DMS 273 (cell line): ENCODE measurements at regions not wholly inside any gene's neighbourhood (a gene's known extent, or its start where the extent isn't known, plus 50 kb on each side); places are given as distances from the start of the nearest gene placed in this dataset.
"Not testable (repeated sequence)": the region's sequence is repeated elsewhere in the genome, so short reads cannot be mapped to it uniquely, and the experiment has no call there.

Experiments used
- DNase-seq: peaks from one replicate; lab custom pipeline; 2025; ENCODE audit not compliant: unreplicated experiment; lab: John Stamatoyannopoulos, UW

GRCh38 chr10:62935022-62935421 lies 118.9 kb upstream of the EGR2 start:
- DNase-seq, result no peak

DNA sequence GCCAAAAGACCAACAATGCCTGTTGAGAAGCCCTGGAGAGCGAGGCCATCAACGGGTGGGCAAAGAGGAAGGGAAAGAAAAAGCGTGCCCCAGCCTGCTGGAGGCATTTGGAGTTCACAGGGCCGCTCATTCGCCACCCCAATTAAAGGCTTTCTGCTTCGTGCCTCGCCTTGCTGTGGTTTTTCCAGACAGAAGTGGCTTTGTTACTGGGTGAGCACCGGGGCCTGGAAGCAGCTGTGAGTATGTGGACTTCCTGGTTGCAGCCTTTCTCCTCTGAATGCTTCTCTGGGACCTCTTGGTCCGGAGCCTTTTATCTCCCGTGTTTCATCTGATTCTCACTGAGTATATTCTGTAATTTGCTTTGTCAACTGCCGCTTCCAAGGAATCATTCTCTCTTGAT lies 118.1 kb upstream of the EGR2 start:
- no peak for DNase-seq

DNA sequence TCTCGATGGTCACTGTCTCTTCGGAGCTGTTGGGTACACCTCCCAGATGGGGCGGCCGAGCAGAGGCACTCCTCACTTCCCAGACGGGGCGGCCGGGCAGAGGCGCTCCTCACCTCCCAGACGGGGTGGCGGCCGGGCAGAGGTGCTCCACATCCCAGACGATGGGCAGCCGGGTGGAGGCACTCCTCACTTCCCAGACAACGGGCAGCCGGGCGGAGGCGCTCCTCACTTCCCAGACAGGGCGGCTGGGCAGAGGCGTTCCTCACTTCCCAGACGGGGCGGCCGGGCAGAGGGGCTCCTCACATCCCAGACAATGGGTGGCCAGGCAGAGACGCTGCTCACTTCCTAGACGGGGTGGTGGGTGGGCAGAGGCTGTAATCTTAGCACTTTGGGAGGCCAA lies 112.6 kb upstream of the EGR2 start:
- DNase-seq, result not testable (repeated sequence)

GRCh38 chr10:62926407-62926806 lies 110.2 kb upstream of the EGR2 start:
- DNase-seq, result no peak

DNA sequence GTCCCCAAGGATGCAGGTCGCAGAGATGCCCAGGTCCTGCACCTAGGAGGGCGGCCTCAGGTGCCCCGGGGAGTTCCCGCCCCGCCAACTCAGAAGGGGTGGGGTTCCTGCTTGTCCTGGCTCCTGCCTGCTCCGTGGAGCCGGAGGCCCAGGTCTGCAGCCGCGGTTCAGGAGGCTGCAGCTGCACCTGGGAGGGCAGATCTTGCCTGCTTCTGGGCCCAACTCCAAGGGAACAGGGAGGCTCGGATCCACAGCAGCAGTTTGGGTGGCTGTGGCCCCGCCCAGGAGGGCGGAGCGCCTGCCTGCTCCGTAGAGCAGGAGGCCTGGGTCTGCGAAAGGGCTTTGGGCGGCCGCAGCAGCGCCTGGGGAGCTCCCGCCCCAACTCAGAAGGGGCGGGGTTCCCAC lies 108.2 kb upstream of the EGR2 start:
- peak; percentile 83 for DNase-seq

GRCh38 chr10:62919776-62920175 lies 103.6 kb upstream of the EGR2 start:
- DNase-seq, result no peak

DNA sequence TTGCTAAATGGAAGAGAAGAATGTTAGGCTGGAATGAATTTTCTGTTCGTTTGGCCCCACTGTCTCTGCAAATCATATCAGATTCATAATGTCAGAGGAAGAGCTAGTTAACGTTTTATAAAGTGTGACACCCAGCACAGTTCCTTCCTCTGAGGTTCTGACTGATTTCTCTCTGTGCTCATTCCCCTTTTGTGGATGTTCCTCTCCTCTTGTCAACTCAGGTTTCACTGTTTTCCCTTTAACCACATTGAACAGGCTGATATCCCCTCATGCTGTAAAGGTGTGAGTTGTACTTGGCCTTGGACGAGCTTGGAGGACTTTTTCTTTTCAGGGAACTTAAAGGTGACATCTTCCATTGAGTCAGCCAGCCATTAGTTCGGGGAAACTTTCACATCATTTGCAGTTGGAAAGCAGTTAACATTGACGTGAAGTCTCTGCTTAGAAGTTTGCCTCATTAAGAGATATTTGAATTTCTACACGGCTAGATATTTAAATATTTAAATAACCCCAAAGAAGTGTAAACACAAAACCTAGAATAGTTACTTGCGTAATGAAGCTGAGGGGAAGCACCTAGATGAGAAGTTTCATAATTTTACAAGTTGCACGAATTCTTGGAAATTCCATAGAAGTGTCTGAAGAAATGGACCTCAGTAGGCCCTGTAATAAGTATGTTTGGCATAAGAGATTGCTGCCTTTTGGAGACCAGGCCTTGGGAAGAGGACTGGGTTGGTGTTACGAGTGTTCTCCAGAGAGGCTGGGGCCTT lies 101.5 kb upstream of the EGR2 start:
- DNase-seq, result no peak

GRCh38 chr10:62916141-62916603 lies 100.0 kb upstream of the EGR2 start:
- no peak for DNase-seq

DNA sequence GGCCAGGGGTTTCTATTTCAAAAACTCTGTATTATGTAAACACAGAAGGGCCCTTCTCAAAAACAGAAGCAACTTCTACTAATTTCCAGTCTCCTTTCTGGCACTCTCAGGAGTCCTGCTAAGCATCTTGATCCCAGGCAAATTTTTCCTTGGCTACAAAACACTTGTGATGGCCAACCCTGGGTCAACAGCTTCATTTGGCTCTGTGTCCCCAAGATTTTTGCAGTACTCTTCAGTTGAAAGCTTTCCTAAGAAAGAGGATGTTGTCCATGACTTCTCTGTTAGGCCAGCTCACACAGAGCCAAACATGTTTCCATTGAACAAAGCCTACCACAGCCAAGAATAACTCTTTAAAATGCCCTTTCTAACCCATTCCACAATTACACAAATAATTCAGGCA lies 99.0 kb upstream of the EGR2 start:
- no peak for DNase-seq

DNA sequence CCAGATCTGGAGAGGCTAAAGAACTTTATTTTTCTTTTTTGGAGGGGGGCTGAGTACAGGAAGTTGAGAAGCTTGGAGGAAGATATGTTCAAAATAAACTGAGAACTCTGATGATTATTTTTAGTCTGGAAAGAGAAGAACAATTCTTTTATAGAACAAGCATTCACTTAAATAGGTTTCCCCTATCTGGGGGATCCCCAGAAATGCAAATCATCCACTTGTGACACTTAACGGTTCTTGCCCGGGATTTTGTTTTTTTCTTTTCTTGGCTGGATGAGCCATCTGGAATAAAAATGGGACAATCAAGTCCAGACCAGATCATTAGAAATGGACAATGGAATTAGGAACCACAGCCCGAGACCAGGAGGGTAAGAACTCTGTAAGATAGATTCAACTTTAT lies 95.9 kb upstream of the EGR2 start:
- DNase-seq, result no peak

GRCh38 chr10:62911210-62911963 lies 95.2 kb upstream of the EGR2 start:
- no peak for DNase-seq

GRCh38 chr10:62907470-62908212 lies 91.5 kb upstream of the EGR2 start:
- no peak for DNase-seq

DNA sequence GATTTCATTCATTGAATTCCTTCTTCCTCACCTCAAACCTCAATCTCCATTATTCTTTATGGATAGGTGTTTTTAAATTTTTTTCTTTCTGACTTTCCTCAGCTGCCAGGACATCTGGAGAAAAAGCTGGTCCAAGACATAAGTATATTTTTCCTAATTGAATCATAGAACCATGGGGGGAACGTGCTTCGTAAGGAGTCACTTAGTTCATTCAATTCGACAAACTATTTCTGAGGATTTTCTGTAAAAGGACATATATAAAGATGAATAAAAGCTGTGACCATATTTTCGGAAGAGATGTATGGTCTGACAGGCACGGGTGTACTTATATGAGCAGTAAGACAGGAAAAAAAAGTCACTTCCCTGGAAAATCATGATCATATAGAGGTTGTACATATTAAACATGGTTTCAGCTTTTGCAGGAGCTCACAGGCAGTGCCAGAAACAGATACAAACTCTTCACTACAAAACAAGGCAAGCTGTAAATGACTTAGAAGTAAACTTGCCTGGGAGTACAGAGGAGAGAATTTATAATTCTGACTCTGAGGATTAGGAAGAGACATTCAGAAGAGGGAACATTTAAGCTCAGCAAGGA lies 88.2 kb upstream of the EGR2 start:
- no peak for DNase-seq

GRCh38 chr10:62903828-62904227 lies 87.7 kb upstream of the EGR2 start:
- no peak for DNase-seq

DNA sequence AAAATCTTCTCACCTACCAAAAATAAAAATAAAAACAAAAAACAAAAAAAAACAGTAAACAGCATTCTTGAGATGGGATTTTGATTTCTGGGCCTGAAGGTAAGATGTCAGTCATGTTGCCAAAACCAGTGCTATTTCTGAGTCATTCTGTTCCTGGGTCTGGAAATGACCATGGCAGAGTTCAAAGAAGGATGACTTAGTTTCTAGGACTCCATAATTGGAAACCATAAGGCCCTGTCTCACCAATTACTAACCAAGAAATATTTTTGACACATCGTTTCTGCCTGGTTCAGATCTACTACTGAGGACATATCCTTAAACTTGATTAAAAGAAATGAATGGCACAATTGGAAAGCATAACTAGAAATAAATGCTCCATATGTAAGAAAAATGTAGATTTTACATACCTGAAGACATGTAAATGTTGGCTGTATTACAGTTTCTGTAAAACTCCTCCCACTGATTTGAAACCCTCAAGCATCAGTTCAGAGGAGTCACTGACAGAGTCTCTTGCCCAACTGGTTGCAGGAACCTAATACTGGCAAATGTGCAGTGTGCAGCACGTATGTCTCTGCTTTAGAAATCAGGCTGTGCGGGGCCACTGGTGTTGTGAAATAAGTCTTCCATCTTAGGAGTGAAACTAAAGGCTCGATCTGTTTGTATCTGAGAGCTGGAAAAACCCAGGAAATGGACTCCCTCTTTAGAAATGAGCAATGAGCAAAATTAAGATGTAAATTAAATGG lies 84.8 kb upstream of the EGR2 start:
- no peak for DNase-seq

DNA sequence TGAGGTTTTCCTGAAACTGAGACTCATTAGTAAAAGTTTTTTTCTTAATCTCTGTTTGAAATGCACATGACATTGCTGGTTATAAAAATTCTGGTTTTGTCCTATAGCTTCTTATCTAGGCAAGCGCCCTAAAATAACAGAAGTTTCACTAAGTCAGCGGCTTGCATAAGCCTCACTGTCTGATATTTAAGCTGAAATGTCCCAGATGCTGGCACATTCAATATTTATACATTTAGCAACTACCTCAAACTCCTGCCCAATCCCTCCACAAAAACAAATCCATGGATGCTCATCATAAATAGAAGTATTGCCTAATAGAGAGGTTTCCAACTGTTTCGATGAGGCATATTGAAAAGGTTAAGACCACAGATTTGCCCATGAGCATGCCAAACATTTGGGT lies 83.1 kb upstream of the EGR2 start:
- no peak for DNase-seq

GRCh38 chr10:62895063-62895462 lies 78.9 kb upstream of the EGR2 start:
- DNase-seq, result no peak

DNA sequence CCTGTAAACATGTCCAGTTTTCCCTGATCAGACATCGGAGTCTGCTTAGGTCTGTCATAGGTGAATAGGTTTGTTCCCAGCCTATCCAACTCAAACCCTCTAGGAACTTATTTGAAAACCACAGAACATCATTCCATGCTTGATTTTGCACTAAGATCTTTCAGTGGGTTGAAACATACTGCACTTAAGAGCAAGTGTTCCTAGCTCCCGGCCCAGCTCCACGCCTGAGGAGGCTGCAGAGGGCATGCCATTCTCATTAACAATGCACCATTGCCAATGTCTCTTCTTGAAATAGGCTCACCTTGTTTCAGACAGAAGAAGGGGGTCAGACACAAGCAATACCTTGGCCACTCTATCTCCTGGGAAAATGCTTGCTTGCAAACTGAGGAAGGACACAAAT lies 78.0 kb upstream of the EGR2 start:
- DNase-seq, result no peak

GRCh38 chr10:62893036-62893435 lies 76.9 kb upstream of the EGR2 start:
- no peak for DNase-seq

GRCh38 chr10:62890395-62890794 lies 74.2 kb upstream of the EGR2 start:
- DNase-seq, result no peak

DNA sequence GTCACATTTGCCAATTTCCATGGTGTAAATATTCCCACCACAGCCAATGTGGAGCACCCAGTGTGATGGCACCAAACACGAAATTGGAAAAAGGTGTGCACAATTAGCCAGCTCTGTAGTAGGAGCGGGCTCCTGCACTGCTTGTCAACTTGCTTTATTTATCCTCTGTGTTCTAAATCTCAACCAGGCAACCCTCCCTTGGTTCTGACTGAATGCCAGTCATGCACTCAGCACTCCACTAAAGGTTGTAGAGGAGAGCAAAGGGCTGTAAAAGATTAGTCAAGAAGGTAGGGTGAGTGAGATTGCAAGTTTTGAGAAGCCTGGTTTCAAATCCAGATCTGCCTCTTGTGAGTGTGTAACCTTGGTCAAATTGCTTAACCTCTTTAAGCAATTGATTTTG lies 71.5 kb upstream of the EGR2 start:
- DNase-seq, result no peak
